ENCODE measurements at regions not wholly inside any gene's neighbourhood (a gene's known extent, or its start where the extent isn't known, plus 50 kb on each side); places are given as distances from the start of the nearest gene placed in this dataset.

GRCh38 chr4:34615315-34615714, 1629.0 kb downstream of the ARAP2 start:
- TF ChIP-seq CTCF (conservative IDR thresholded peaks at IDR 0.05; ENCODE audit: low read depth, low read length), result no peak
- TF ChIP-seq EZH2 (IDR thresholded peaks at IDR 0.05; ENCODE audit: borderline replicate concordance, low read depth, low read length, poor library complexity, severe bottlenecking), result no peak
